PFSK-1 (cell line): ENCODE measurements at regions not wholly inside any gene's neighbourhood (a gene's known extent, or its start where the extent isn't known, plus 50 kb on each side); places are given as distances from the start of the nearest gene placed in this dataset.

Source experiments
- FOXP2 ChIP-seq: optimal IDR thresholded peaks from 2 replicates; pipeline ENCODE3; 2011; ENCODE audit warnings: borderline replicate concordance, control low read depth, inconsistent platforms; ENCODE audit not compliant: insufficient read depth; ENCODE audit errors: extremely low read length, extremely low read depth
- POLR2AphosphoS5 ChIP-seq: IDR thresholded peaks from 2 replicates; pipeline ENCODE4 v1.6.1; 2012; ENCODE audit warnings: low read depth, mild to moderate bottlenecking, control low read depth, low read length, moderate library complexity
- REST ChIP-seq, 2 experiments: IDR thresholded peaks; 2 replicates each; pipeline versions ENCODE4 v1.6.1 to v1.8.0; 2011 to 2012; ENCODE audit warnings: low read depth in 2 of 2, low read length in 2 of 2, control low read depth in 1 of 2, inconsistent platforms in 1 of 2, mild to moderate bottlenecking in 1 of 2, moderate library complexity in 1 of 2; ENCODE audit not compliant: insufficient read depth in 1 of 2

- TF ChIP-seq POLR2AphosphoS5 (no peak), REST (IDR thresholded peaks at IDR 0.05; ENCODE audit: insufficient read depth in 1 of 2, low read depth in 2 of 2, low read length in 2 of 2) (no peak), FOXP2 (no peak)
Measured at GRCh38 chr2:153388246-153388645, 90.3 kb downstream of the RPRM start.
